GM23338 (cell line): ENCODE measurements at regions not wholly inside any gene's neighbourhood (a gene's known extent, or its start where the extent isn't known, plus 50 kb on each side); places are given as distances from the start of the nearest gene placed in this dataset.

Experiments
- ATAC-seq: fragments of 200-7000 bp; cut with Tn5 transposase; 3 replicates; pipeline ENCODE4 v1.9.1; 2020
- DNase-seq: peaks from one replicate; pipeline ENCODE4 v3.0.0-alpha.2; 2015; ENCODE audit warnings: low spot score
- H2AFZ ChIP-seq: fragments of 200-600 bp; sonication (generic); 2 replicates; pipeline ENCODE4 v1.8.0; 2016; ENCODE audit warnings: antibody characterized with exemption, mild to moderate bottlenecking, moderate library complexity
- H3F3A ChIP-seq: fragments of 200-600 bp; sonication (generic); replicated peaks from 2 replicates; pipeline ENCODE4 v1.8.0; 2017; ENCODE audit warnings: antibody characterized with exemption, mixed run types, low read depth
- H3K27ac ChIP-seq: fragments of 200-600 bp; sonication (generic); 2 replicates; pipeline ENCODE4 v1.6.1; 2016; ENCODE audit warnings: low read depth
- H3K27me3 ChIP-seq: fragments of 200-600 bp; sonication (generic); 2 replicates; pipeline ENCODE4 v1.8.0; 2016; ENCODE audit warnings: mild to moderate bottlenecking, mixed run types, moderate library complexity; ENCODE audit not compliant: insufficient read depth
- H3K36me3 ChIP-seq: fragments of 200-600 bp; sonication (generic); 2 replicates; pipeline ENCODE4 v1.8.0; 2016; ENCODE audit warnings: mild to moderate bottlenecking; ENCODE audit not compliant: insufficient read depth
- H3K4me1 ChIP-seq: fragments of 200-600 bp; sonication (generic); 2 replicates; pipeline ENCODE4 v1.8.0; 2016; ENCODE audit warnings: mild to moderate bottlenecking, moderate library complexity; ENCODE audit not compliant: insufficient read depth
- H3K4me2 ChIP-seq: fragments of 200-600 bp; sonication (generic); 2 replicates; pipeline ENCODE4 v1.7.1; 2017; ENCODE audit warnings: mixed run types
- H3K4me3 ChIP-seq: fragments of 200-600 bp; sonication (generic); 2 replicates; pipeline ENCODE4 v1.6.1; 2016; ENCODE audit warnings: mixed run types
- H3K79me2 ChIP-seq: fragments of 200-600 bp; sonication (generic); replicated peaks from 2 replicates; pipeline ENCODE4 v1.8.0; 2017; ENCODE audit warnings: mild to moderate bottlenecking; ENCODE audit not compliant: insufficient read depth
- H3K9me2 ChIP-seq: fragments of 200-600 bp; sonication (generic); 2 replicates; pipeline ENCODE4 v1.8.0; 2017; ENCODE audit not compliant: insufficient read depth
- H4K20me1 ChIP-seq: fragments of 200-600 bp; sonication (generic); replicated peaks from 2 replicates; pipeline ENCODE4 v1.8.0; 2017; ENCODE audit warnings: mild to moderate bottlenecking; ENCODE audit not compliant: insufficient read depth
- H3K27ac Mint-ChIP-seq: 2 replicates; pipeline ENCODE4 v1.8.0; 2020; ENCODE audit warnings: inconsistent platforms, mild to moderate bottlenecking, moderate library complexity, mixed read lengths
- H3K27me3 Mint-ChIP-seq: 3 replicates; pipeline ENCODE4 v1.8.0; 2022; ENCODE audit warnings: low read depth, mild to moderate bottlenecking, moderate library complexity, mixed read lengths, inconsistent platforms; ENCODE audit not compliant: insufficient read depth, poor library complexity
- H3K36me3 Mint-ChIP-seq: 3 replicates; pipeline ENCODE4 v1.8.0; 2021; ENCODE audit warnings: low read depth, mild to moderate bottlenecking, inconsistent platforms, moderate library complexity, mixed read lengths
- H3K4me1 Mint-ChIP-seq: 3 replicates; pipeline ENCODE4 v1.8.0; 2020; ENCODE audit warnings: mild to moderate bottlenecking, inconsistent platforms, mixed read lengths
- H3K4me3 Mint-ChIP-seq: 3 replicates; pipeline ENCODE4 v1.8.0; 2021; ENCODE audit warnings: moderate library complexity, mild to moderate bottlenecking, inconsistent platforms, mixed read lengths
- H3K9me3 Mint-ChIP-seq: 3 replicates; pipeline ENCODE4 v1.8.0; 2020; ENCODE audit warnings: moderate library complexity, mild to moderate bottlenecking, inconsistent platforms, mixed read lengths
- EZH2phosphoT487 ChIP-seq: fragments of 200-600 bp; sonication (generic); IDR thresholded peaks from one replicate; pipeline ENCODE4 v1.8.1; 2018; ENCODE audit warnings: antibody characterized with exemption; ENCODE audit not compliant: unreplicated experiment
- POLR2AphosphoS5 ChIP-seq: IDR thresholded peaks from 2 replicates; pipeline ENCODE4 v1.6.1; 2016; ENCODE audit warnings: antibody characterized with exemption, low read depth
- STAT1 ChIP-seq: IDR thresholded peaks from one replicate; pipeline ENCODE4 v1.6.1; 2016; ENCODE audit warnings: antibody characterized with exemption; ENCODE audit not compliant: unreplicated experiment
- ZNF114 ChIP-seq: fragments of 250-450 bp; sonication (Bioruptor Pico); IDR thresholded peaks from 2 replicates; pipeline ENCODE4 v1.5.0; 2020; ENCODE audit warnings: mild to moderate bottlenecking, moderate library complexity
- TF ChIP-seq, protein P1 (sequence below): fragments of 250-450 bp; sonication (Bioruptor Pico); IDR thresholded peaks from 2 replicates; pipeline ENCODE4 v1.5.0; 2020; ENCODE audit warnings: mild to moderate bottlenecking, moderate library complexity
- TF ChIP-seq, protein P2 (sequence below), 2 experiments: fragments of 200-600 bp in 1 of 2; sonication (generic) in 1 of 2; conservative IDR thresholded peaks; 2 replicates each; pipeline versions ENCODE4 v1.5.1 to v1.6.1; 2016 to 2017; ENCODE audit warnings: antibody characterized with exemption in 2 of 2, low read depth in 2 of 2, mild to moderate bottlenecking in 2 of 2, moderate library complexity in 1 of 2
- TF ChIP-seq, protein P3 (sequence below): IDR thresholded peaks from 2 replicates; pipeline ENCODE4 v1.6.1; 2016; ENCODE audit warnings: antibody characterized with exemption

DNA sequence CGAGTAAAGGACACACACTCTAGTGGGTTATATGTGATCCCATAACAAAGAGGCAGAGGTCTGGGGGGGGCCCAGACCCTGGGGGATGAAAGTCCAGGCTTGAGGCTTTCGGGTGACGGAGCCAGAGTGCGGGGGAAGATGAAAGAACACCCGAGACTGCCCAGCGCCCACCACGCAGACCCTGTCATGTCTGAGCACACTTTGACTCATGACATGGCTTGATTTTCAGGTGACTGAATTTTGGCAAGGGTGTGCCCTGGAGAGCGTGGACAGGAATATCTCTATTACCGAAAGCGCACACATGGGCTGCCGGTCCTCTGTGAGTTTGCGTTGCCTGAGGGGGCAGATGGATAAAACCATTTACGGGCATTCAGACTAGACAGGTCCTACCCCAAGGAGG, 192.0 kb upstream of the SOX1 start (continued):
- TF ChIP-seq, protein P1, sequence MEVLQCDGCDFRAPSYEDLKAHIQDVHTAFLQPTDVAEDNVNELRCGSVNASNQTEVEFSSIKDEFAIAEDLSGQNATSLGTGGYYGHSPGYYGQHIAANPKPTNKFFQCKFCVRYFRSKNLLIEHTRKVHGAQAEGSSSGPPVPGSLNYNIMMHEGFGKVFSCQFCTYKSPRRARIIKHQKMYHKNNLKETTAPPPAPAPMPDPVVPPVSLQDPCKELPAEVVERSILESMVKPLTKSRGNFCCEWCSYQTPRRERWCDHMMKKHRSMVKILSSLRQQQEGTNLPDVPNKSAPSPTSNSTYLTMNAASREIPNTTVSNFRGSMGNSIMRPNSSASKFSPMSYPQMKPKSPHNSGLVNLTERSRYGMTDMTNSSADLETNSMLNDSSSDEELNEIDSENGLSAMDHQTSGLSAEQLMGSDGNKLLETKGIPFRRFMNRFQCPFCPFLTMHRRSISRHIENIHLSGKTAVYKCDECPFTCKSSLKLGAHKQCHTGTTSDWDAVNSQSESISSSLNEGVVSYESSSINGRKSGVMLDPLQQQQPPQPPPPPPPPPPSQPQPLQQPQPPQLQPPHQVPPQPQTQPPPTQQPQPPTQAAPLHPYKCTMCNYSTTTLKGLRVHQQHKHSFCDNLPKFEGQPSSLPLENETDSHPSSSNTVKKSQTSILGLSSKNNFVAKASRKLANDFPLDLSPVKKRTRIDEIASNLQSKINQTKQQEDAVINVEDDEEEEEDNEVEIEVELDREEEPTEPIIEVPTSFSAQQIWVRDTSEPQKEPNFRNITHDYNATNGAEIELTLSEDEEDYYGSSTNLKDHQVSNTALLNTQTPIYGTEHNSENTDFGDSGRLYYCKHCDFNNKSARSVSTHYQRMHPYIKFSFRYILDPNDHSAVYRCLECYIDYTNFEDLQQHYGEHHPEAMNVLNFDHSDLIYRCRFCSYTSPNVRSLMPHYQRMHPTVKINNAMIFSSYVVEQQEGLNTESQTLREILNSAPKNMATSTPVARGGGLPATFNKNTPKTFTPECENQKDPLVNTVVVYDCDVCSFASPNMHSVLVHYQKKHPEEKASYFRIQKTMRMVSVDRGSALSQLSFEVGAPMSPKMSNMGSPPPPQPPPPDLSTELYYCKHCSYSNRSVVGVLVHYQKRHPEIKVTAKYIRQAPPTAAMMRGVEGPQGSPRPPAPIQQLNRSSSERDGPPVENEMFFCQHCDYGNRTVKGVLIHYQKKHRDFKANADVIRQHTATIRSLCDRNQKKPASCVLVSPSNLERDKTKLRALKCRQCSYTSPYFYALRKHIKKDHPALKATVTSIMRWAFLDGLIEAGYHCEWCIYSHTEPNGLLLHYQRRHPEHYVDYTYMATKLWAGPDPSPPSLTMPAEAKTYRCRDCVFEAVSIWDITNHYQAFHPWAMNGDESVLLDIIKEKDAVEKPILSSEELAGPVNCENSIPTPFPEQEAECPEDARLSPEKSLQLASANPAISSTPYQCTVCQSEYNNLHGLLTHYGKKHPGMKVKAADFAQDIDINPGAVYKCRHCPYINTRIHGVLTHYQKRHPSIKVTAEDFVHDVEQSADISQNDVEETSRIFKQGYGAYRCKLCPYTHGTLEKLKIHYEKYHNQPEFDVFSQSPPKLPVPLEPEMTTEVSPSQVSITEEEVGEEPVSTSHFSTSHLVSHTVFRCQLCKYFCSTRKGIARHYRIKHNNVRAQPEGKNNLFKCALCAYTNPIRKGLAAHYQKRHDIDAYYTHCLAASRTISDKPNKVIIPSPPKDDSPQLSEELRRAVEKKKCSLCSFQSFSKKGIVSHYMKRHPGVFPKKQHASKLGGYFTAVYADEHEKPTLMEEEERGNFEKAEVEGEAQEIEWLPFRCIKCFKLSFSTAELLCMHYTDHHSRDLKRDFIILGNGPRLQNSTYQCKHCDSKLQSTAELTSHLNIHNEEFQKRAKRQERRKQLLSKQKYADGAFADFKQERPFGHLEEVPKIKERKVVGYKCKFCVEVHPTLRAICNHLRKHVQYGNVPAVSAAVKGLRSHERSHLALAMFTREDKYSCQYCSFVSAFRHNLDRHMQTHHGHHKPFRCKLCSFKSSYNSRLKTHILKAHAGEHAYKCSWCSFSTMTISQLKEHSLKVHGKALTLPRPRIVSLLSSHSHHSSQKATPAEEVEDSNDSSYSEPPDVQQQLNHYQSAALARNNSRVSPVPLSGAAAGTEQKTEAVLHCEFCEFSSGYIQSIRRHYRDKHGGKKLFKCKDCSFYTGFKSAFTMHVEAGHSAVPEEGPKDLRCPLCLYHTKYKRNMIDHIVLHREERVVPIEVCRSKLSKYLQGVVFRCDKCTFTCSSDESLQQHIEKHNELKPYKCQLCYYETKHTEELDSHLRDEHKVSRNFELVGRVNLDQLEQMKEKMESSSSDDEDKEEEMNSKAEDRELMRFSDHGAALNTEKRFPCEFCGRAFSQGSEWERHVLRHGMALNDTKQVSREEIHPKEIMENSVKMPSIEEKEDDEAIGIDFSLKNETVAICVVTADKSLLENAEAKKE = no peak
- TF ChIP-seq, protein P2, sequence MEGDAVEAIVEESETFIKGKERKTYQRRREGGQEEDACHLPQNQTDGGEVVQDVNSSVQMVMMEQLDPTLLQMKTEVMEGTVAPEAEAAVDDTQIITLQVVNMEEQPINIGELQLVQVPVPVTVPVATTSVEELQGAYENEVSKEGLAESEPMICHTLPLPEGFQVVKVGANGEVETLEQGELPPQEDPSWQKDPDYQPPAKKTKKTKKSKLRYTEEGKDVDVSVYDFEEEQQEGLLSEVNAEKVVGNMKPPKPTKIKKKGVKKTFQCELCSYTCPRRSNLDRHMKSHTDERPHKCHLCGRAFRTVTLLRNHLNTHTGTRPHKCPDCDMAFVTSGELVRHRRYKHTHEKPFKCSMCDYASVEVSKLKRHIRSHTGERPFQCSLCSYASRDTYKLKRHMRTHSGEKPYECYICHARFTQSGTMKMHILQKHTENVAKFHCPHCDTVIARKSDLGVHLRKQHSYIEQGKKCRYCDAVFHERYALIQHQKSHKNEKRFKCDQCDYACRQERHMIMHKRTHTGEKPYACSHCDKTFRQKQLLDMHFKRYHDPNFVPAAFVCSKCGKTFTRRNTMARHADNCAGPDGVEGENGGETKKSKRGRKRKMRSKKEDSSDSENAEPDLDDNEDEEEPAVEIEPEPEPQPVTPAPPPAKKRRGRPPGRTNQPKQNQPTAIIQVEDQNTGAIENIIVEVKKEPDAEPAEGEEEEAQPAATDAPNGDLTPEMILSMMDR (conservative IDR thresholded peaks at IDR 0.05; ENCODE audit: low read depth in 2 of 2) = no peak

DNA sequence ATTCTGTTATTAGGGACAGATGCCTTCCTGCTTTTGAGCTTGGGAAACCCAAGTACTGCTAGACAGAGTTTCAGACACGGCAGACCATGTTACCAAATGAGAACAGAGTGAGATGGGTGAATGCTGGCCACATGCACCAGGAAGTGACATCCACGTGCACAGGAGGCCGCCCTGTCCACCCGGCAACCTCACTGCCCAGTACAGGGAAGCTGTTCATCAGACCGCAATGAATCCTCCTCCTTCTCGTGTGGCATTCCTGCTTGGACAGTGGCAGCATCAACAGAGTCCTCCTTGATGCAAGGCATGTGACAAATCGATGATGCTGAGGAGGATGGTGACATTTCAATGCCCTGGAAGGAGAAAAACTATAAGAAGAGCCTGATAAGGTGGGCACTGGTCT, 191.0 kb upstream of the SOX1 start:
- Histone ChIP-seq H3K27ac (no peak overlapping the region), H3K9me2 (0 out of 2 replicates have a peak, but pooled peaks cover 4% of the 10 kb centered on the region), H3K4me2 (no peak overlapping the region), H3K27me3 (no peaks in the 10 kb centered on the region), H4K20me1 (no peaks in the 10 kb centered on the region), H3K79me2 (no peaks in the 10 kb centered on the region), H2AFZ (no peak overlapping the region), H3F3A (no peaks in the 10 kb centered on the region), H3K36me3 (no peaks in the 10 kb centered on the region), H3K4me3 (no peak overlapping the region), H3K4me1 (peaks cover 5% of the 10 kb centered on the region; the same call in 1 of the 2 replicates)
- no peaks in the 10 kb centered on the region for H3K9me3 Mint-ChIP-seq
- H3K4me3 Mint-ChIP-seq = no peak overlapping the region
- DNase-seq = no peak
- peaks cover 6% of the 10 kb centered on the region for H3K4me1 Mint-ChIP-seq
- H3K36me3 Mint-ChIP-seq = no peaks in the 10 kb centered on the region
- H3K27me3 Mint-ChIP-seq = peaks cover 7% of the 10 kb centered on the region
- ATAC-seq = no peak
- no peak overlapping the region for H3K27ac Mint-ChIP-seq
- TF ChIP-seq, protein P3, sequence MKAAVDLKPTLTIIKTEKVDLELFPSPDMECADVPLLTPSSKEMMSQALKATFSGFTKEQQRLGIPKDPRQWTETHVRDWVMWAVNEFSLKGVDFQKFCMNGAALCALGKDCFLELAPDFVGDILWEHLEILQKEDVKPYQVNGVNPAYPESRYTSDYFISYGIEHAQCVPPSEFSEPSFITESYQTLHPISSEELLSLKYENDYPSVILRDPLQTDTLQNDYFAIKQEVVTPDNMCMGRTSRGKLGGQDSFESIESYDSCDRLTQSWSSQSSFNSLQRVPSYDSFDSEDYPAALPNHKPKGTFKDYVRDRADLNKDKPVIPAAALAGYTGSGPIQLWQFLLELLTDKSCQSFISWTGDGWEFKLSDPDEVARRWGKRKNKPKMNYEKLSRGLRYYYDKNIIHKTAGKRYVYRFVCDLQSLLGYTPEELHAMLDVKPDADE = no peak
- TF ChIP-seq, protein P1 = no peak
- no peak for TF ChIP-seq POLR2AphosphoS5
- no peak for TF ChIP-seq ZNF114 (CRISPR knock-in tag)
- TF ChIP-seq STAT1 = no peak
- TF ChIP-seq EZH2phosphoT487 = no peak
